Astrocyte of the cerebellum (primary cell): ENCODE measurements at regions not wholly inside any gene's neighbourhood (a gene's known extent, or its start where the extent isn't known, plus 50 kb on each side); places are given as distances from the start of the nearest gene placed in this dataset.

ENCODE experiments used
- DNase-seq: peaks from one replicate; pipeline ENCODE4 v3.0.0-alpha.2; 2011; ENCODE audit warnings: low read depth
- H3K4me3 ChIP-seq: 2 replicates; pipeline ENCODE4 v1.5.1; 2011; ENCODE audit warnings: mild to moderate bottlenecking, low read depth, low read length, moderate library complexity
- CTCF ChIP-seq: IDR thresholded peaks from 2 replicates; pipeline ENCODE4 v1.5.1; 2012; ENCODE audit warnings: low read length, low read depth, moderate library complexity, mild to moderate bottlenecking; ENCODE audit errors: missing control alignments
- in situ Hi-C: cut with HindIII; loops from 2 replicates; pipeline ENCODE4 v1.10.0; 2017; ENCODE audit warnings: low sequenced_read_pairs

- no peak overlapping the region for H3K4me3 ChIP-seq
- TF ChIP-seq CTCF, result no peak
- in situ Hi-C loops, result no loop called here
- no peak for DNase-seq
Observed at GRCh38 chr1:4053774-4054173, 153.7 kb upstream of the C1orf174 start.

GRCh38 chr1:4055294-4055967 is 155.4 kb upstream of the C1orf174 start:
- no peak for DNase-seq
- no peak for TF ChIP-seq CTCF
- no peak overlapping the region for H3K4me3 ChIP-seq
- in situ Hi-C loops, result no loop called here

GRCh38 chr1:4056422-4056821 is 156.3 kb upstream of the C1orf174 start:
- TF ChIP-seq CTCF, result no peak
- H3K4me3 ChIP-seq, result no peak overlapping the region
- DNase-seq, result no peak
- in situ Hi-C loops, result no loop called here

GRCh38 chr1:4056989-4057388 is 156.9 kb upstream of the C1orf174 start:
- in situ Hi-C loops, result no loop called here
- TF ChIP-seq CTCF, result no peak
- H3K4me3 ChIP-seq, result no peak overlapping the region
- no peak for DNase-seq

- in situ Hi-C loops, result no loop called here
- TF ChIP-seq CTCF, result no peak
- H3K4me3 ChIP-seq, result no peak overlapping the region
- DNase-seq, result no peak
Observed at GRCh38 chr1:4057603-4058002, 157.5 kb upstream of the C1orf174 start.

GRCh38 chr1:4058122-4058521 is 158.1 kb upstream of the C1orf174 start:
- in situ Hi-C loops, result no loop called here
- no peak for TF ChIP-seq CTCF
- no peak overlapping the region for H3K4me3 ChIP-seq
- no peak for DNase-seq

- no peak for DNase-seq
- in situ Hi-C loops, result no loop called here
- H3K4me3 ChIP-seq, result no peak overlapping the region
- TF ChIP-seq CTCF, result no peak
Observed at GRCh38 chr1:4058706-4059105, 158.6 kb upstream of the C1orf174 start.
